NB4 (cell line): ENCODE measurements at regions not wholly inside any gene's neighbourhood (a gene's known extent, or its start where the extent isn't known, plus 50 kb on each side); places are given as distances from the start of the nearest gene placed in this dataset.

ENCODE experiments used
- CTCF ChIP-seq: IDR thresholded peaks from one replicate; pipeline ENCODE4 v1.5.1; 2012; ENCODE audit warnings: low read depth, low read length
- MAX ChIP-seq: IDR thresholded peaks from 2 replicates; pipeline ENCODE4 v1.6.1; 2011; ENCODE audit warnings: low read depth, low read length
- MYC ChIP-seq: IDR thresholded peaks from 2 replicates; pipeline ENCODE4 v1.6.1; 2011; ENCODE audit warnings: low read depth, low read length
- POLR2A ChIP-seq: IDR thresholded peaks from 2 replicates; pipeline ENCODE4 v1.6.1; 2011; ENCODE audit warnings: mild to moderate bottlenecking; ENCODE audit not compliant: insufficient read length; ENCODE audit errors: extremely low read depth

GRCh38 chr4:141530627-141531026 is 105.8 kb upstream of the IL15 start:
- TF ChIP-seq CTCF (no peak), POLR2A (no peak), MAX (no peak), MYC (no peak)
